ENCODE measurements at regions not wholly inside any gene's neighbourhood (a gene's known extent, or its start where the extent isn't known, plus 50 kb on each side); places are given as distances from the start of the nearest gene placed in this dataset.

- H3K4me3 ChIP-seq (ENCODE audit: low read depth, low read length): no peak overlapping the region
- TF ChIP-seq CTCF (IDR thresholded peaks at IDR 0.05; ENCODE audit: low read depth, low read length): no peak
Measured at GRCh38 chr5:17001428-17001827, 65.3 kb upstream of the MYO10 start.

- TF ChIP-seq CTCF (IDR thresholded peaks at IDR 0.05; ENCODE audit: low read depth, low read length): no peak
- H3K4me3 ChIP-seq (ENCODE audit: low read depth, low read length): no peak overlapping the region
Measured at GRCh38 chr5:17004441-17005106, 68.5 kb upstream of the MYO10 start.

- TF ChIP-seq CTCF (IDR thresholded peaks at IDR 0.05; ENCODE audit: low read depth, low read length): no peak
- 0 out of 2 replicates have a peak overlapping the region, but pooled peaks have one; percentile 15 for H3K4me3 ChIP-seq (ENCODE audit: low read depth, low read length)
Measured at GRCh38 chr5:17005107-17005828, 69.2 kb upstream of the MYO10 start.

GRCh38 chr5:17012289-17012688 is 76.2 kb upstream of the MYO10 start:
- no peak for TF ChIP-seq CTCF (IDR thresholded peaks at IDR 0.05; ENCODE audit: low read depth, low read length)
- H3K4me3 ChIP-seq (ENCODE audit: low read depth, low read length): no peak overlapping the region

- H3K4me3 ChIP-seq (ENCODE audit: low read depth, low read length): no peak overlapping the region
- no peak for TF ChIP-seq CTCF (IDR thresholded peaks at IDR 0.05; ENCODE audit: low read depth, low read length)
Measured at GRCh38 chr5:17014686-17015085, 78.6 kb upstream of the MYO10 start.

GRCh38 chr5:17018871-17019270 is 82.8 kb upstream of the MYO10 start:
- no peak for TF ChIP-seq CTCF (IDR thresholded peaks at IDR 0.05; ENCODE audit: low read depth, low read length)
- H3K4me3 ChIP-seq (ENCODE audit: low read depth, low read length): no peak overlapping the region

GRCh38 chr5:17019324-17019723 is 83.2 kb upstream of the MYO10 start:
- H3K4me3 ChIP-seq (ENCODE audit: low read depth, low read length): no peak overlapping the region
- no peak for TF ChIP-seq CTCF (IDR thresholded peaks at IDR 0.05; ENCODE audit: low read depth, low read length)
